Smooth muscle cell (in vitro differentiated cells): ENCODE measurements at regions not wholly inside any gene's neighbourhood (a gene's known extent, or its start where the extent isn't known, plus 50 kb on each side); places are given as distances from the start of the nearest gene placed in this dataset.

Experiments
- DNase-seq: peaks from one replicate; lab custom pipeline; 2025; ENCODE audit not compliant: unreplicated experiment; lab: John Stamatoyannopoulos, UW
- H2AFZ ChIP-seq: fragments of 200-600 bp; sonication (generic); 2 replicates; pipeline ENCODE4 v1.6.0; 2016; ENCODE audit warnings: antibody characterized with exemption, low read depth, mild to moderate bottlenecking
- H3F3A ChIP-seq: fragments of 200-600 bp; sonication (generic); 2 replicates; pipeline ENCODE4 v1.6.0; 2017; ENCODE audit warnings: antibody characterized with exemption, low read depth
- H3K27ac ChIP-seq: fragments of 200-600 bp; sonication (generic); 2 replicates; pipeline ENCODE4 v1.5.1; 2016; ENCODE audit warnings: low read depth, mild to moderate bottlenecking
- H3K27me3 ChIP-seq: fragments of 200-600 bp; sonication (generic); 2 replicates; pipeline ENCODE4 v1.6.1; 2016; ENCODE audit warnings: low read depth, mild to moderate bottlenecking
- H3K36me3 ChIP-seq: fragments of 200-600 bp; sonication (generic); 2 replicates; pipeline ENCODE4 v1.5.1; 2016; ENCODE audit warnings: low read depth
- H3K4me1 ChIP-seq: fragments of 200-600 bp; sonication (generic); 2 replicates; pipeline ENCODE4 v1.5.1; 2016; ENCODE audit warnings: low read depth
- H3K4me2 ChIP-seq: fragments of 200-600 bp; sonication (generic); 2 replicates; pipeline ENCODE4 v1.6.0; 2016; ENCODE audit warnings: mild to moderate bottlenecking
- H3K4me3 ChIP-seq: fragments of 200-600 bp; sonication (generic); 2 replicates; pipeline ENCODE4 v1.5.1; 2016; ENCODE audit warnings: mild to moderate bottlenecking
- H3K79me2 ChIP-seq: fragments of 200-600 bp; sonication (generic); 2 replicates; pipeline ENCODE4 v1.6.0; 2016; ENCODE audit warnings: low read depth, mild to moderate bottlenecking
- H3K9ac ChIP-seq: fragments of 200-600 bp; sonication (generic); 2 replicates; pipeline ENCODE4 v1.6.0; 2016; ENCODE audit warnings: low read depth
- H3K9me3 ChIP-seq: fragments of 200-600 bp; sonication (generic); replicated peaks from 2 replicates; pipeline ENCODE4 v1.5.1; 2016; ENCODE audit warnings: low read depth
- H4K20me1 ChIP-seq: fragments of 200-600 bp; sonication (generic); 2 replicates; pipeline ENCODE4 v1.6.0; 2016; ENCODE audit warnings: low read depth
- CTCF ChIP-seq: fragments of 200-600 bp; sonication (generic); IDR thresholded peaks from 2 replicates; pipeline ENCODE4 v1.5.1; 2017; ENCODE audit warnings: borderline replicate concordance, mild to moderate bottlenecking, antibody characterized with exemption; ENCODE audit not compliant: insufficient read depth, poor library complexity, severe bottlenecking
- WGBS: methylation state at CpG from one replicate; pipeline ENCODE4 v1.1.7; 2016; ENCODE audit warnings: low lambda C conversion rate; 5-methylcytosine and 5-hydroxymethylcytosine counted together

GRCh38 chr2:239463541-239464165 lies 62.8 kb upstream of the HDAC4 start:
- H3K9ac ChIP-seq = no peak overlapping the region
- H3K27ac ChIP-seq = no peak overlapping the region
- H3K4me1 ChIP-seq = no peaks in the 10 kb centered on the region
- H3K27me3 ChIP-seq = no peaks in the 10 kb centered on the region
- H3K79me2 ChIP-seq = no peaks in the 10 kb centered on the region
- H3K9me3 ChIP-seq = no peaks in the 10 kb centered on the region
- H3K4me2 ChIP-seq = no peak overlapping the region
- no peak for DNase-seq
- H3K4me3 ChIP-seq = no peak overlapping the region
- 83% methylated on average over 16 of the region's 16 CpGs for WGBS
- H4K20me1 ChIP-seq = no peaks in the 10 kb centered on the region
- no peak overlapping the region for H2AFZ ChIP-seq
- TF ChIP-seq CTCF = no peak
- H3K36me3 ChIP-seq = no peaks in the 10 kb centered on the region
- H3F3A ChIP-seq = no peaks in the 10 kb centered on the region

- Histone ChIP-seq H3F3A (no peaks in the 10 kb centered on the region), H4K20me1 (no peaks in the 10 kb centered on the region), H3K79me2 (no peaks in the 10 kb centered on the region), H3K4me3 (no peak overlapping the region), H3K4me2 (no peak overlapping the region), H3K27ac (no peak overlapping the region), H3K4me1 (no peaks in the 10 kb centered on the region), H3K9me3 (no peaks in the 10 kb centered on the region), H3K36me3 (no peaks in the 10 kb centered on the region), H2AFZ (no peak overlapping the region), H3K9ac (no peak overlapping the region), H3K27me3 (no peaks in the 10 kb centered on the region)
- no peak for TF ChIP-seq CTCF
- DNase-seq = no peak
- WGBS = 93% methylated on average over 19 of the region's 19 CpGs
Measured at GRCh38 chr2:239462671-239463506, 62.1 kb upstream of the HDAC4 start.

GRCh38 chr2:239462191-239462515 lies 61.3 kb upstream of the HDAC4 start:
- Histone ChIP-seq H4K20me1 (no peaks in the 10 kb centered on the region), H2AFZ (no peak overlapping the region), H3K9ac (no peak overlapping the region), H3F3A (no peaks in the 10 kb centered on the region), H3K4me2 (no peak overlapping the region), H3K79me2 (no peaks in the 10 kb centered on the region), H3K4me3 (no peak overlapping the region), H3K27me3 (no peaks in the 10 kb centered on the region), H3K9me3 (no peaks in the 10 kb centered on the region), H3K4me1 (no peaks in the 10 kb centered on the region), H3K36me3 (no peaks in the 10 kb centered on the region), H3K27ac (no peak overlapping the region)
- TF ChIP-seq CTCF = no peak
- 90% methylated on average over 7 of the region's 7 CpGs for WGBS
- no peak for DNase-seq
